GM23338 (cell line): ENCODE measurements at regions not wholly inside any gene's neighbourhood (a gene's known extent, or its start where the extent isn't known, plus 50 kb on each side); places are given as distances from the start of the nearest gene placed in this dataset.

Experiments used
- CREB1 ChIP-seq: fragments of 250-450 bp; sonication (Bioruptor Pico); IDR thresholded peaks from 2 replicates; pipeline ENCODE4 v1.5.0; 2020; ENCODE audit warnings: low read depth, mild to moderate bottlenecking, moderate library complexity
- ETS1 ChIP-seq: IDR thresholded peaks from 2 replicates; pipeline ENCODE4 v1.6.1; 2016; ENCODE audit warnings: antibody characterized with exemption
- EZH2 ChIP-seq: fragments of 200-600 bp; sonication (generic); IDR thresholded peaks from one replicate; pipeline ENCODE4 v1.8.0; 2017; ENCODE audit warnings: antibody characterized with exemption, mild to moderate bottlenecking, low read depth; ENCODE audit not compliant: unreplicated experiment
- EZH2phosphoT487 ChIP-seq: fragments of 200-600 bp; sonication (generic); IDR thresholded peaks from one replicate; pipeline ENCODE4 v1.8.1; 2018; ENCODE audit warnings: antibody characterized with exemption; ENCODE audit not compliant: unreplicated experiment
- JUNB ChIP-seq: IDR thresholded peaks from one replicate; pipeline ENCODE4 v1.6.1; 2016; ENCODE audit warnings: antibody characterized with exemption; ENCODE audit not compliant: unreplicated experiment
- NANOG ChIP-seq: IDR thresholded peaks from 2 replicates; pipeline ENCODE4 v1.6.1; 2016; ENCODE audit warnings: antibody characterized with exemption, borderline replicate concordance
- POLR2AphosphoS5 ChIP-seq: IDR thresholded peaks from 2 replicates; pipeline ENCODE4 v1.6.1; 2016; ENCODE audit warnings: antibody characterized with exemption, low read depth
- REST ChIP-seq: IDR thresholded peaks from one replicate; pipeline ENCODE4 v1.6.1; 2018; ENCODE audit warnings: antibody characterized with exemption; ENCODE audit not compliant: unreplicated experiment
- ZNF114 ChIP-seq: fragments of 250-450 bp; sonication (Bioruptor Pico); IDR thresholded peaks from 2 replicates; pipeline ENCODE4 v1.5.0; 2020; ENCODE audit warnings: mild to moderate bottlenecking, moderate library complexity
- ZNF331 ChIP-seq: fragments of 250-450 bp; sonication (Bioruptor Pico); IDR thresholded peaks from 2 replicates; pipeline ENCODE4 v1.5.0; 2020; ENCODE audit warnings: low read depth, mild to moderate bottlenecking, moderate library complexity
- TF ChIP-seq, protein P1 (sequence below), 2 experiments: fragments of 200-600 bp in 1 of 2; sonication (generic) in 1 of 2; conservative IDR thresholded peaks; 2 replicates each; pipeline versions ENCODE4 v1.5.1 to v1.6.1; 2016 to 2017; ENCODE audit warnings: antibody characterized with exemption in 2 of 2, low read depth in 2 of 2, mild to moderate bottlenecking in 2 of 2, moderate library complexity in 1 of 2

GRCh38 chr11:112610494-112610893, 349.8 kb upstream of the PLET1 start:
- TF ChIP-seq POLR2AphosphoS5 = no peak
- TF ChIP-seq, protein P1, sequence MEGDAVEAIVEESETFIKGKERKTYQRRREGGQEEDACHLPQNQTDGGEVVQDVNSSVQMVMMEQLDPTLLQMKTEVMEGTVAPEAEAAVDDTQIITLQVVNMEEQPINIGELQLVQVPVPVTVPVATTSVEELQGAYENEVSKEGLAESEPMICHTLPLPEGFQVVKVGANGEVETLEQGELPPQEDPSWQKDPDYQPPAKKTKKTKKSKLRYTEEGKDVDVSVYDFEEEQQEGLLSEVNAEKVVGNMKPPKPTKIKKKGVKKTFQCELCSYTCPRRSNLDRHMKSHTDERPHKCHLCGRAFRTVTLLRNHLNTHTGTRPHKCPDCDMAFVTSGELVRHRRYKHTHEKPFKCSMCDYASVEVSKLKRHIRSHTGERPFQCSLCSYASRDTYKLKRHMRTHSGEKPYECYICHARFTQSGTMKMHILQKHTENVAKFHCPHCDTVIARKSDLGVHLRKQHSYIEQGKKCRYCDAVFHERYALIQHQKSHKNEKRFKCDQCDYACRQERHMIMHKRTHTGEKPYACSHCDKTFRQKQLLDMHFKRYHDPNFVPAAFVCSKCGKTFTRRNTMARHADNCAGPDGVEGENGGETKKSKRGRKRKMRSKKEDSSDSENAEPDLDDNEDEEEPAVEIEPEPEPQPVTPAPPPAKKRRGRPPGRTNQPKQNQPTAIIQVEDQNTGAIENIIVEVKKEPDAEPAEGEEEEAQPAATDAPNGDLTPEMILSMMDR (conservative IDR thresholded peaks at IDR 0.05; ENCODE audit: low read depth in 2 of 2) = no peak
- no peak for TF ChIP-seq EZH2
- TF ChIP-seq REST = no peak
- TF ChIP-seq ETS1 = no peak
- TF ChIP-seq NANOG = no peak
- no peak for TF ChIP-seq EZH2phosphoT487
- no peak for TF ChIP-seq ZNF114 (CRISPR knock-in tag)
- TF ChIP-seq JUNB = no peak
- TF ChIP-seq CREB1 (CRISPR knock-in tag) = no peak
- TF ChIP-seq ZNF331 (CRISPR knock-in tag) = no peak
